Colonic mucosa (tissue), 4 donors: ENCODE measurements at regions not wholly inside any gene's neighbourhood (a gene's known extent, or its start where the extent isn't known, plus 50 kb on each side); places are given as distances from the start of the nearest gene placed in this dataset.

Experiments used
- DNase-seq: peaks from one replicate; pipeline ENCODE4 v3.0.0-alpha.2; 2020
- H3K27ac ChIP-seq: fragments of 200-600 bp; one replicate; pipeline ENCODE4 v1.8.0; 2021
- H3K27me3 ChIP-seq: fragments of 200-600 bp; one replicate; pipeline ENCODE4 v1.8.0; 2021
- H3K36me3 ChIP-seq: fragments of 200-600 bp; one replicate; pipeline ENCODE4 v1.8.0; 2021
- H3K4me1 ChIP-seq: fragments of 200-600 bp; one replicate; pipeline ENCODE4 v1.8.0; 2021; ENCODE audit warnings: mild to moderate bottlenecking
- H3K4me3 ChIP-seq: fragments of 200-600 bp; one replicate; pipeline ENCODE4 v1.8.0; 2021
- H3K9ac ChIP-seq, 2 donors: one replicate each; pipeline ENCODE4 v1.7.0; 2013; ENCODE audit warnings: control low read depth in 2 of 2, low read depth in 2 of 2, low read length in 2 of 2
- H3K9me3 ChIP-seq: fragments of 200-600 bp; one replicate; pipeline ENCODE4 v1.8.0; 2021
- CTCF ChIP-seq: fragments of 200-600 bp; IDR thresholded peaks from one replicate; pipeline ENCODE4 v1.8.0; 2022; ENCODE audit warnings: antibody characterized with exemption, mild to moderate bottlenecking
- intact Hi-C: fragments of 100-400 bp; cut with DNase I; formaldehyde crosslinking; loops from one replicate; pipeline ENCODE4 v1.14.1; 2022
- donor health status: healthy.
- donor health status: DM: no; HTN: no; CAD: no.
- donor health status: DM: no; HTN: no; CAD: no.

GRCh38 chr1:72946903-72947499, 664.7 kb upstream of the NEGR1 start:
- Histone ChIP-seq H3K27ac (no peak overlapping the region), H3K9ac (no peak overlapping the region), H3K4me1 (no peaks in the 10 kb centered on the region), H3K36me3 (no peaks in the 10 kb centered on the region), H3K27me3 (no peaks in the 10 kb centered on the region), H3K4me3 (no peak overlapping the region), H3K9me3 (no peaks in the 10 kb centered on the region)
- intact Hi-C loops, result no loop called here
- no peak for DNase-seq
- TF ChIP-seq CTCF, result no peak

DNA sequence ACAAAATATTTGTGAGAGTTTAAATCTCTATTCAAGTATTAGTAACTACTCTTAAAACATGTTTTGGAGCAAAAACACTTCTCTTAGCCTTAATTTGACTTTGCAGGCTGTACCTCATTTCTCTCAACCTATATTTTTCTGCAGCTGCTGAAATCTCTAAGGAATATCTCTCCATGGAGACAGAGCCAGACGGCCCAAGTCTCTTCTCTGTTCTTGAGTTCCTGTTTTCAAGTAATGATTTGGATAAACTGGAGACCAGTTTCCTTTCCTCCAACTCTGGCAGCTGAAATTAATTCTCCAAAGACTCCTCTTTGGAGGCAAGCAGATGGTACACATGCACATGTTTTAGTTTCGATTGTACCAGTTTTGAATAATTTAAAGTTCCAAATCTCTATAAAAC, 659.7 kb upstream of the NEGR1 start:
- H3K4me3 ChIP-seq, result no peak overlapping the region
- intact Hi-C loops, result no loop called here
- no peaks in the 10 kb centered on the region for H3K9me3 ChIP-seq
- no peaks in the 10 kb centered on the region for H3K4me1 ChIP-seq
- no peak for TF ChIP-seq CTCF
- no peak for DNase-seq
- H3K36me3 ChIP-seq, result no peaks in the 10 kb centered on the region
- H3K27ac ChIP-seq, result no peak overlapping the region
- no peaks in the 10 kb centered on the region for H3K27me3 ChIP-seq
- no peak overlapping the region for H3K9ac ChIP-seq

- TF ChIP-seq CTCF, result no peak
- DNase-seq, result no peak
- no peak overlapping the region for H3K27ac ChIP-seq
- no peaks in the 10 kb centered on the region for H3K36me3 ChIP-seq
- intact Hi-C loops, result no loop called here
- H3K9me3 ChIP-seq, result no peaks in the 10 kb centered on the region
- H3K27me3 ChIP-seq, result no peaks in the 10 kb centered on the region
- no peak overlapping the region for H3K4me3 ChIP-seq
- no peaks in the 10 kb centered on the region for H3K4me1 ChIP-seq
- no peak overlapping the region for H3K9ac ChIP-seq
Observed at GRCh38 chr1:72938408-72938807, 656.1 kb upstream of the NEGR1 start.

DNA sequence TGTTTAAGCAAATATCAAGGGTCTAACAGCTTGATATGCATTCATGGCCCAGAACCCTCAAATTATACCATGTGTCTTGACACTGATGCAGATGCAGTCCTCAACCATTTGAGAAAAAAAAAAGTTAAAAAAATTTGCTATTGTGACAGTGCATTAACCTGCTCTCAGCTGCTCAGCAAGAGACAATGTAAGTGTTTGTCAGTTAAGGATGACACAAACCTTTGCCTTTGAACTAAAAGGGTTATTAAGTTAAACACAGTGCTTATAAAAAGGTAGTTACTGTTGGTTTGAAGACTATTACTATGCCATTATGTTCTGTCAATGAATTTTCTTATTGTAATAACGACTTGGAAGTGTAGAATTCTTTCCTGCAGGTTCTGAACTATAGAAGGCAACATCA, 655.6 kb upstream of the NEGR1 start:
- intact Hi-C loops, result no loop called here
- no peak overlapping the region for H3K4me3 ChIP-seq
- no peak for TF ChIP-seq CTCF

DNA sequence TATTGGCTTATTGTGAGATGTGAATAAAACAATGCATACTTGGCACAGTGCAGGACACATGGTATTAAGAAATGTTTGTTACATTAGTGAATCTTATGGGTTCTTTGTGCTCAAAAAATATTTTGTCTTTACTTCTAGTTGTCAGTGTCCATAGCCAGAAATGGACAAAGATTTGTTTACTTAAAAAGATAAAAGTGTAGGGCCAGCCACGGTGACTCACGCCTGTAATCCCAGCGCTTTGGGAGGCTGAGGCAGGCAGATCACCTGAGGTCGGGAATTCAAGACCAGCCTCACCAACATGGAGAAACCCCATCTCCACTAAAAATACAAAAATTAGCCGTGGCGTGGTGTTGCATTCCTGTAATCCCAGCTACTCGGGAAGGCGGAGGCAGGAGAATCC, 654.6 kb upstream of the NEGR1 start:
- no peak for DNase-seq
- no peaks in the 10 kb centered on the region for H3K9me3 ChIP-seq
- no peak overlapping the region for H3K4me3 ChIP-seq
- H3K27me3 ChIP-seq, result no peaks in the 10 kb centered on the region
- intact Hi-C loops, result no loop called here
- no peaks in the 10 kb centered on the region for H3K4me1 ChIP-seq
- no peak for TF ChIP-seq CTCF
- no peak overlapping the region for H3K27ac ChIP-seq
- no peaks in the 10 kb centered on the region for H3K36me3 ChIP-seq
- H3K9ac ChIP-seq, result no peak overlapping the region

More for the DNA sequence above, 655.6 kb upstream of the NEGR1 start:
- DNase-seq, result no peak
- no peaks in the 10 kb centered on the region for H3K27me3 ChIP-seq
- no peaks in the 10 kb centered on the region for H3K9me3 ChIP-seq
- no peak overlapping the region for H3K9ac ChIP-seq
- H3K27ac ChIP-seq, result no peak overlapping the region
- no peaks in the 10 kb centered on the region for H3K4me1 ChIP-seq
- H3K36me3 ChIP-seq, result no peaks in the 10 kb centered on the region
